ENCODE measurements at regions not wholly inside any gene's neighbourhood (a gene's known extent, or its start where the extent isn't known, plus 50 kb on each side); places are given as distances from the start of the nearest gene placed in this dataset.

GRCh38 chr11:131005829-131006228 is 89.5 kb upstream of the SNX19 start:
- TF ChIP-seq REST (IDR thresholded peaks at IDR 0.05; ENCODE audit: insufficient replicate concordance, low read depth) (no peak), GABPA (IDR thresholded peaks at IDR 0.05; ENCODE audit: low read depth) (no peak), CTCF (IDR thresholded peaks at IDR 0.05; ENCODE audit: insufficient read depth, low read length) (no peak), SPI1 (IDR thresholded peaks at IDR 0.05; ENCODE audit: borderline replicate concordance, low read depth) (no peak), POLR2AphosphoS5 (IDR thresholded peaks at IDR 0.05; ENCODE audit: low read depth) (no peak)

GRCh38 chr11:131025020-131025419 is 108.7 kb upstream of the SNX19 start:
- Histone ChIP-seq H3K27me3 (ENCODE audit: insufficient read depth, poor library complexity, severe bottlenecking) (no peaks in the 10 kb centered on the region), H3K27ac (replicated peaks) (no peak overlapping the region), H3K4me3 (replicated peaks; ENCODE audit: insufficient read depth, low read length) (no peak overlapping the region)
- no peak for DNase-seq (ENCODE audit: low read depth in 1 of 2, low spot score in 1 of 2)
- TF ChIP-seq REST (IDR thresholded peaks at IDR 0.05; ENCODE audit: insufficient replicate concordance, low read depth), result no peak

More at GRCh38 chr11:131005829-131006228, 89.5 kb upstream of the SNX19 start:
- H3K27me3 ChIP-seq (ENCODE audit: insufficient read depth, poor library complexity, severe bottlenecking), result no peaks in the 10 kb centered on the region
- no peak overlapping the region for H3K27ac ChIP-seq (replicated peaks)
- no peak overlapping the region for H3K4me3 ChIP-seq (replicated peaks; ENCODE audit: insufficient read depth, low read length)
- no peak for DNase-seq (ENCODE audit: low read depth in 1 of 2, low spot score in 1 of 2)

GRCh38 chr11:131025421-131026125 is 109.3 kb upstream of the SNX19 start:
- no peak overlapping the region for H3K27ac ChIP-seq (replicated peaks)
- no peak for DNase-seq (ENCODE audit: low read depth in 1 of 2, low spot score in 1 of 2)
- no peak overlapping the region for H3K4me3 ChIP-seq (replicated peaks; ENCODE audit: insufficient read depth, low read length)
- H3K27me3 ChIP-seq (ENCODE audit: insufficient read depth, poor library complexity, severe bottlenecking), result no peaks in the 10 kb centered on the region
- no peak for TF ChIP-seq REST (IDR thresholded peaks at IDR 0.05; ENCODE audit: insufficient replicate concordance, low read depth)
- TF ChIP-seq POLR2AphosphoS5 (IDR thresholded peaks at IDR 0.05; ENCODE audit: low read depth), result no peak
- no peak for TF ChIP-seq CTCF (IDR thresholded peaks at IDR 0.05; ENCODE audit: insufficient read depth, low read length)
- TF ChIP-seq GABPA (IDR thresholded peaks at IDR 0.05; ENCODE audit: low read depth), result no peak
- no peak for TF ChIP-seq SPI1 (IDR thresholded peaks at IDR 0.05; ENCODE audit: borderline replicate concordance, low read depth)

Data from HL-60 (cell line).